HCT116 (cell line): ENCODE measurements at regions not wholly inside any gene's neighbourhood (a gene's known extent, or its start where the extent isn't known, plus 50 kb on each side); places are given as distances from the start of the nearest gene placed in this dataset.

Experiments used
- ATAC-seq: fragments of 200-7000 bp; cut with Tn5 transposase; 2 replicates; pipeline ENCODE4 v1.9.1; 2020; ENCODE audit warnings: mild to moderate bottlenecking, moderate library complexity
- BruUV-seq: library from RNA; stranded (reverse); fragments of 400-500 nt; replicated peaks from 2 replicates; lab custom pipeline; 2021; lab: Mats Ljungman, UMichigan
- CTCF ChIA-PET: fragments of 300-600 bp; sonication (Branson Sonifier 250); formaldehyde crosslinking; loops from one replicate; lab custom pipeline; 2021; ENCODE audit warnings: antibody characterized with exemption; lab: Charles Lee
- POLR2A ChIA-PET: fragments of 300-600, 350-600 bp; sonication (Branson Sonifier 250); formaldehyde crosslinking; loops from one replicate; lab custom pipeline; 2021; ENCODE audit warnings: antibody characterized with exemption; lab: Charles Lee
- RAD21 ChIA-PET, 2 experiments: fragments of 300-600 bp; sonication (Branson Sonifier 250); formaldehyde crosslinking; loops; one replicate each; lab custom pipeline; 2023; ENCODE audit warnings: low total read pairs in 2 of 2; ENCODE audit not compliant: uncharacterized antibody in 2 of 2, unreplicated experiment in 2 of 2, low non-redundant PET in 1 of 2; lab: Charles Lee
- DNase-seq: peaks from one replicate; pipeline ENCODE4 v3.0.0-alpha.2; 2010; ENCODE audit warnings: low read depth, low spot score
- H2AFZ ChIP-seq: fragments of 200-600 bp; shearing (Covaris generic), sonication (generic); 2 replicates; pipeline ENCODE4 v1.6.1; 2017; ENCODE audit warnings: low read depth, mixed run types, mixed read lengths, antibody characterized with exemption, low read length; ENCODE audit not compliant: poor library complexity, severe bottlenecking
- H3K27ac ChIP-seq: 2 replicates; pipeline ENCODE4 v1.5.1; 2012; ENCODE audit warnings: low read depth, low read length
- H3K27me3 ChIP-seq: fragments of 200-600 bp; sonication (generic); 2 replicates; pipeline ENCODE4 v1.6.1; 2016; ENCODE audit warnings: mixed run types, low read length, mixed read lengths; ENCODE audit not compliant: insufficient read depth
- H3K36me3 ChIP-seq, 2 experiments: fragments of 200-500 bp in 1 of 2; fragments of 200-600 bp in 1 of 2; sonication (Bioruptor generic) in 1 of 2; sonication (generic) in 1 of 2; 2 replicates each; pipeline versions ENCODE4 v1.5.1 to v1.6.1; 2014 to 2016; ENCODE audit warnings: low read length in 2 of 2, inconsistent platforms in 1 of 2, mixed read lengths in 1 of 2, mixed run types in 1 of 2; ENCODE audit not compliant: insufficient read depth in 2 of 2, control insufficient read depth in 1 of 2
- H3K4me1 ChIP-seq, 2 experiments: fragments of 200-600 bp in 1 of 2; sonication (generic) in 1 of 2; 2 replicates each; pipeline versions ENCODE4 v1.5.1 to v1.6.1; 2012 to 2017; ENCODE audit warnings: low read length in 2 of 2, inconsistent platforms in 1 of 2, mild to moderate bottlenecking in 1 of 2, mixed read lengths in 1 of 2, mixed run types in 1 of 2, moderate library complexity in 1 of 2; ENCODE audit not compliant: insufficient read depth in 2 of 2, control insufficient read depth in 1 of 2
- H3K4me2 ChIP-seq: fragments of 200-600 bp; sonication (generic); 2 replicates; pipeline ENCODE4 v1.6.1; 2017; ENCODE audit warnings: mixed run types, low read length, mixed read lengths
- H3K4me3 ChIP-seq, 2 experiments: fragments of 200-600 bp in 1 of 2; sonication (generic) in 1 of 2; replicated peaks in 1 of 2; 2 replicates each; pipeline ENCODE4 v1.5.1; 2011 to 2016; ENCODE audit warnings: low read length in 2 of 2, control low read depth in 1 of 2, low read depth in 1 of 2, mild to moderate bottlenecking in 1 of 2, mixed read lengths in 1 of 2, mixed run types in 1 of 2
- H3K79me2 ChIP-seq: fragments of 200-600 bp; sonication (generic); 2 replicates; pipeline ENCODE4 v1.6.1; 2017; ENCODE audit warnings: mild to moderate bottlenecking, mixed run types, low read length, moderate library complexity, mixed read lengths; ENCODE audit not compliant: insufficient read depth
- H3K9ac ChIP-seq: fragments of 200-600 bp; sonication (generic); 2 replicates; pipeline ENCODE4 v1.6.1; 2016; ENCODE audit warnings: low read length, mixed read lengths
- H3K9me2 ChIP-seq: fragments of 200-600 bp; sonication (generic), shearing (Covaris generic); 2 replicates; pipeline ENCODE4 v1.6.1; 2017; ENCODE audit warnings: mixed run types, mild to moderate bottlenecking, moderate library complexity; ENCODE audit not compliant: insufficient read depth
- H3K9me3 ChIP-seq, 2 experiments: fragments of 200-500 bp in 1 of 2; fragments of 200-600 bp in 1 of 2; sonication (Bioruptor generic) in 1 of 2; sonication (generic) in 1 of 2; 2 replicates each; pipeline ENCODE4 v1.6.1; 2014 to 2017; ENCODE audit warnings: low read length in 2 of 2, mixed read lengths in 2 of 2, inconsistent platforms in 1 of 2, low read depth in 1 of 2, mild to moderate bottlenecking in 1 of 2, mixed run types in 1 of 2, moderate library complexity in 1 of 2; ENCODE audit not compliant: control insufficient read depth in 1 of 2, insufficient read depth in 1 of 2
- H4K20me1 ChIP-seq: fragments of 200-600 bp; sonication (generic), shearing (Covaris generic); 2 replicates; pipeline ENCODE4 v1.6.1; 2017; ENCODE audit warnings: mixed run types, mild to moderate bottlenecking, moderate library complexity; ENCODE audit not compliant: insufficient read depth
- CBX3 ChIP-seq: IDR thresholded peaks from 2 replicates; pipeline ENCODE4 v1.6.1; 2012; ENCODE audit warnings: low read depth
- CEBPB ChIP-seq: IDR thresholded peaks from 2 replicates; pipeline ENCODE4 v1.6.1; 2012; ENCODE audit warnings: low read depth
- CTCF ChIP-seq, 3 experiments: fragments of 200-600 bp in 1 of 3; sonication (generic) in 1 of 3; IDR thresholded peaks in 2 of 3; conservative IDR thresholded peaks in 1 of 3; 2 replicates each; pipeline ENCODE4 v1.5.1; 2012 to 2017; ENCODE audit warnings: low read depth in 2 of 3, low read length in 2 of 3, antibody characterized with exemption in 1 of 3, borderline replicate concordance in 1 of 3, control low read depth in 1 of 3, mild to moderate bottlenecking in 1 of 3, mixed read lengths in 1 of 3, mixed run types in 1 of 3, moderate library complexity in 1 of 3; ENCODE audit not compliant: insufficient read depth in 1 of 3
- EGR1 ChIP-seq: IDR thresholded peaks from 2 replicates; pipeline ENCODE4 v1.6.1; 2012; ENCODE audit warnings: low read depth
- ELF1 ChIP-seq: IDR thresholded peaks from 2 replicates; pipeline ENCODE4 v1.6.1; 2012; ENCODE audit warnings: low read depth, borderline replicate concordance
- EZH2 ChIP-seq: fragments of 200-600 bp; sonication (generic); IDR thresholded peaks from 2 replicates; pipeline ENCODE4 v1.6.1; 2017; ENCODE audit warnings: antibody characterized with exemption, mixed run types
- EZH2phosphoT487 ChIP-seq: fragments of 200-600 bp; IDR thresholded peaks from 2 replicates; pipeline ENCODE4 v1.6.1; 2018; ENCODE audit warnings: antibody characterized with exemption, borderline replicate concordance
- POLR2A ChIP-seq: IDR thresholded peaks from 2 replicates; pipeline ENCODE4 v1.7.0; 2011; ENCODE audit warnings: borderline replicate concordance; ENCODE audit not compliant: insufficient read depth, insufficient read length; ENCODE audit errors: extremely low read depth
- RAD21 ChIP-seq: IDR thresholded peaks from 2 replicates; pipeline ENCODE4 v1.6.1; 2012; ENCODE audit warnings: low read depth, mild to moderate bottlenecking
- SIN3A ChIP-seq: IDR thresholded peaks from 2 replicates; pipeline ENCODE4 v1.6.1; 2012; ENCODE audit warnings: low read depth
- SP1 ChIP-seq: IDR thresholded peaks from 2 replicates; pipeline ENCODE4 v1.6.1; 2012; ENCODE audit warnings: low read depth
- YY1 ChIP-seq: IDR thresholded peaks from 2 replicates; pipeline ENCODE4 v1.6.1; 2011; ENCODE audit warnings: low read length, low read depth, moderate library complexity, mild to moderate bottlenecking; ENCODE audit not compliant: insufficient replicate concordance; ENCODE audit errors: extremely low read depth
- ZNF274 ChIP-seq: fragments of 200-500 bp; sonication (Bioruptor generic); IDR thresholded peaks from 2 replicates; pipeline ENCODE4 v1.6.1; 2014; ENCODE audit warnings: mild to moderate bottlenecking, low read depth, low read length, inconsistent platforms
- intact Hi-C: fragments of 100-400 bp; cut with micrococcal nuclease; formaldehyde crosslinking; loops from 2 replicates; pipeline ENCODE4 v1.10.0; 2022
- TF ChIP-seq, protein P1 (sequence below): IDR thresholded peaks from 2 replicates; pipeline ENCODE4 v1.6.1; 2012; ENCODE audit warnings: low read depth
- TF ChIP-seq, protein P2 (sequence below): IDR thresholded peaks from 2 replicates; pipeline ENCODE4 v1.6.1; 2012

GRCh38 chr4:26024079-26024478 lies 110.1 kb downstream of the SMIM20 start:
- BruUV-seq, result no TSS peak
- CTCF ChIA-PET, result no interaction called here
- H3K4me2 ChIP-seq, result no peak overlapping the region

GRCh38 chr4:26028133-26028792 lies 114.2 kb downstream of the SMIM20 start:
- intact Hi-C loops, result no loop called here
- Histone ChIP-seq H3K9ac (no peak overlapping the region), H3K4me3 (no peak overlapping the region), H3K27ac (no peak overlapping the region), H4K20me1 (no peaks in the 10 kb centered on the region), H3K4me1 (no peaks in the 10 kb centered on the region), H3K79me2 (no peaks in the 10 kb centered on the region), H3K36me3 (no peaks in the 10 kb centered on the region), H3K9me3 (no peaks in the 10 kb centered on the region), H3K4me2 (no peak overlapping the region), H3K27me3 (no peaks in the 10 kb centered on the region; the same call in 1 of the 2 replicates), H3K9me2 (no peaks in the 10 kb centered on the region), H2AFZ (no peak overlapping the region)
- ATAC-seq (no peak), DNase-seq (no peak)
- ChIA-PET CTCF (interaction anchor here (1.9 kb wide), 1 partner anchor 133 kb away, joined by 4 read pairs; no protein-coding TSS in a partner anchor), POLR2A (no interaction called here), RAD21 (no interaction called here)
- no TSS peak for BruUV-seq
- TF ChIP-seq EGR1, result no peak
- TF ChIP-seq ELF1, result no peak
- TF ChIP-seq RAD21, result no peak
- TF ChIP-seq ZNF274, result no peak
- TF ChIP-seq YY1, result no peak
- no peak for TF ChIP-seq EZH2phosphoT487
- TF ChIP-seq, protein P1, sequence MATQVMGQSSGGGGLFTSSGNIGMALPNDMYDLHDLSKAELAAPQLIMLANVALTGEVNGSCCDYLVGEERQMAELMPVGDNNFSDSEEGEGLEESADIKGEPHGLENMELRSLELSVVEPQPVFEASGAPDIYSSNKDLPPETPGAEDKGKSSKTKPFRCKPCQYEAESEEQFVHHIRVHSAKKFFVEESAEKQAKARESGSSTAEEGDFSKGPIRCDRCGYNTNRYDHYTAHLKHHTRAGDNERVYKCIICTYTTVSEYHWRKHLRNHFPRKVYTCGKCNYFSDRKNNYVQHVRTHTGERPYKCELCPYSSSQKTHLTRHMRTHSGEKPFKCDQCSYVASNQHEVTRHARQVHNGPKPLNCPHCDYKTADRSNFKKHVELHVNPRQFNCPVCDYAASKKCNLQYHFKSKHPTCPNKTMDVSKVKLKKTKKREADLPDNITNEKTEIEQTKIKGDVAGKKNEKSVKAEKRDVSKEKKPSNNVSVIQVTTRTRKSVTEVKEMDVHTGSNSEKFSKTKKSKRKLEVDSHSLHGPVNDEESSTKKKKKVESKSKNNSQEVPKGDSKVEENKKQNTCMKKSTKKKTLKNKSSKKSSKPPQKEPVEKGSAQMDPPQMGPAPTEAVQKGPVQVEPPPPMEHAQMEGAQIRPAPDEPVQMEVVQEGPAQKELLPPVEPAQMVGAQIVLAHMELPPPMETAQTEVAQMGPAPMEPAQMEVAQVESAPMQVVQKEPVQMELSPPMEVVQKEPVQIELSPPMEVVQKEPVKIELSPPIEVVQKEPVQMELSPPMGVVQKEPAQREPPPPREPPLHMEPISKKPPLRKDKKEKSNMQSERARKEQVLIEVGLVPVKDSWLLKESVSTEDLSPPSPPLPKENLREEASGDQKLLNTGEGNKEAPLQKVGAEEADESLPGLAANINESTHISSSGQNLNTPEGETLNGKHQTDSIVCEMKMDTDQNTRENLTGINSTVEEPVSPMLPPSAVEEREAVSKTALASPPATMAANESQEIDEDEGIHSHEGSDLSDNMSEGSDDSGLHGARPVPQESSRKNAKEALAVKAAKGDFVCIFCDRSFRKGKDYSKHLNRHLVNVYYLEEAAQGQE, result no peak
- TF ChIP-seq CEBPB, result no peak
- no peak for TF ChIP-seq CTCF (IDR thresholded peaks at IDR 0.05 in 2 of 3, conservative IDR thresholded peaks at IDR 0.05 in 1 of 3; ENCODE audit: borderline replicate concordance in 1 of 3, insufficient read depth in 1 of 3, low read depth in 2 of 3, low read length in 2 of 3)
- TF ChIP-seq EZH2, result no peak
- no peak for TF ChIP-seq SIN3A
- TF ChIP-seq SP1, result no peak

More at GRCh38 chr4:26024079-26024478, 110.1 kb downstream of the SMIM20 start:
- ATAC-seq (no peak), DNase-seq (no peak)
- Histone ChIP-seq H4K20me1 (no peaks in the 10 kb centered on the region), H3K4me3 (no peak overlapping the region), H3K27me3 (peaks cover 6% of the 10 kb centered on the region; the same call in 1 of the 2 replicates), H3K9me3 (no peaks in the 10 kb centered on the region), H3K79me2 (no peaks in the 10 kb centered on the region), H2AFZ (no peak overlapping the region), H3K9me2 (no peaks in the 10 kb centered on the region), H3K4me1 (peaks cover 15 to 20% of the 10 kb centered on the region in 2 experiments), H3K9ac (no peak overlapping the region), H3K27ac (no peak overlapping the region), H3K36me3 (no peaks in the 10 kb centered on the region)
- TF ChIP-seq POLR2A, result no peak
- TF ChIP-seq, protein P2, sequence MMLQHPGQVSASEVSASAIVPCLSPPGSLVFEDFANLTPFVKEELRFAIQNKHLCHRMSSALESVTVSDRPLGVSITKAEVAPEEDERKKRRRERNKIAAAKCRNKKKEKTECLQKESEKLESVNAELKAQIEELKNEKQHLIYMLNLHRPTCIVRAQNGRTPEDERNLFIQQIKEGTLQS, result no peak
- TF ChIP-seq CBX3, result no peak
- TF ChIP-seq EZH2, result no peak
- ChIA-PET RAD21 (no interaction called here), POLR2A (no interaction called here)
- intact Hi-C loops, result no loop called here
